GM18858 (cell line): ENCODE measurements at regions not wholly inside any gene's neighbourhood (a gene's known extent, or its start where the extent isn't known, plus 50 kb on each side); places are given as distances from the start of the nearest gene placed in this dataset.

Source experiments
- ATAC-seq: cut with Tn5 transposase; IDR thresholded peaks from one replicate; pipeline ENCODE4 v1.9.1; 2021; ENCODE audit not compliant: unreplicated experiment

- ATAC-seq = no peak
Measured at GRCh38 chr2:191556463-191556862, 121.5 kb upstream of the NABP1 start.

- ATAC-seq = no peak
Measured at GRCh38 chr2:191557841-191558240, 120.1 kb upstream of the NABP1 start.

GRCh38 chr2:191559569-191559968 lies 118.4 kb upstream of the NABP1 start:
- no peak for ATAC-seq

- ATAC-seq = no peak
Measured at GRCh38 chr2:191560411-191560980, 117.4 kb upstream of the NABP1 start.

- ATAC-seq = no peak
Measured at GRCh38 chr2:191565120-191565519, 112.8 kb upstream of the NABP1 start.

GRCh38 chr2:191565647-191566198 lies 112.2 kb upstream of the NABP1 start:
- peak; percentile 57 for ATAC-seq

- peak; percentile 58 for ATAC-seq
Measured at GRCh38 chr2:191566344-191566743, 111.6 kb upstream of the NABP1 start.

GRCh38 chr2:191567206-191567605 lies 110.7 kb upstream of the NABP1 start:
- ATAC-seq = no peak

GRCh38 chr2:191569025-191569424 lies 108.9 kb upstream of the NABP1 start:
- ATAC-seq = no peak

- peak; percentile 48 for ATAC-seq
Measured at GRCh38 chr2:191571163-191571769, 106.7 kb upstream of the NABP1 start.

GRCh38 chr2:191572319-191572718 lies 105.6 kb upstream of the NABP1 start:
- no peak for ATAC-seq

GRCh38 chr2:191573216-191573615 lies 104.7 kb upstream of the NABP1 start:
- no peak for ATAC-seq

GRCh38 chr2:191574232-191574631 lies 103.7 kb upstream of the NABP1 start:
- ATAC-seq = no peak

GRCh38 chr2:191577605-191578004 lies 100.3 kb upstream of the NABP1 start:
- ATAC-seq = no peak

GRCh38 chr2:191578031-191578430 lies 99.9 kb upstream of the NABP1 start:
- no peak for ATAC-seq

- ATAC-seq = no peak
Measured at GRCh38 chr2:191580581-191580980, 97.4 kb upstream of the NABP1 start.

GRCh38 chr2:191581003-191581402 lies 96.9 kb upstream of the NABP1 start:
- no peak for ATAC-seq

GRCh38 chr2:191582355-191582754 lies 95.6 kb upstream of the NABP1 start:
- ATAC-seq = no peak

GRCh38 chr2:191591025-191591424 lies 86.9 kb upstream of the NABP1 start:
- ATAC-seq = no peak

GRCh38 chr2:191593622-191594385 lies 84.1 kb upstream of the NABP1 start:
- ATAC-seq = no peak

GRCh38 chr2:191597186-191597751 lies 80.7 kb upstream of the NABP1 start:
- ATAC-seq = no peak

- ATAC-seq = no peak
Measured at GRCh38 chr2:191598296-191598695, 79.6 kb upstream of the NABP1 start.
